Osteocyte (in vitro differentiated cells): ENCODE measurements at regions not wholly inside any gene's neighbourhood (a gene's known extent, or its start where the extent isn't known, plus 50 kb on each side); places are given as distances from the start of the nearest gene placed in this dataset.

Experiments
- DNase-seq: peaks from one replicate; pipeline ENCODE4 v3.0.0; 2021; ENCODE audit warnings: mixed read lengths; ENCODE audit not compliant: unreplicated experiment; ENCODE audit errors: extremely low spot score
- H3K27ac Mint-ChIP-seq: one replicate; pipeline ENCODE4 v1.8.0; 2021; ENCODE audit warnings: mild to moderate bottlenecking, mixed read lengths; ENCODE audit not compliant: unreplicated experiment
- H3K27me3 Mint-ChIP-seq: one replicate; pipeline ENCODE4 v1.8.0; 2021; ENCODE audit warnings: mixed read lengths; ENCODE audit not compliant: unreplicated experiment
- H3K36me3 Mint-ChIP-seq: one replicate; pipeline ENCODE4 v1.8.0; 2021; ENCODE audit warnings: mixed read lengths; ENCODE audit not compliant: unreplicated experiment
- H3K4me1 Mint-ChIP-seq: one replicate; pipeline ENCODE4 v1.8.0; 2021; ENCODE audit warnings: mixed read lengths; ENCODE audit not compliant: unreplicated experiment
- H3K4me3 Mint-ChIP-seq: one replicate; pipeline ENCODE4 v1.8.0; 2021; ENCODE audit warnings: mild to moderate bottlenecking, moderate library complexity, mixed read lengths; ENCODE audit not compliant: unreplicated experiment
- H3K9me3 Mint-ChIP-seq: one replicate; pipeline ENCODE4 v1.8.0; 2021; ENCODE audit warnings: mixed read lengths; ENCODE audit not compliant: unreplicated experiment
- CTCF ChIP-seq: fragments of 200-600 bp; sonication (generic); IDR thresholded peaks from 2 replicates; pipeline ENCODE4 v1.5.0; 2021; ENCODE audit warnings: antibody characterized with exemption, mild to moderate bottlenecking, moderate library complexity

GRCh38 chr1:220991959-220992704 lies 112.9 kb downstream of the HLX start:
- Mint-ChIP-seq H3K27ac (no peak overlapping the region), H3K36me3 (no peaks in the 10 kb centered on the region), H3K4me1 (no peaks in the 10 kb centered on the region), H3K4me3 (no peak overlapping the region), H3K27me3 (peaks cover 34% of the 10 kb centered on the region), H3K9me3 (peaks cover 4% of the 10 kb centered on the region)
- TF ChIP-seq CTCF: no peak
- DNase-seq: no peak

GRCh38 chr1:220992705-220993052 lies 113.4 kb downstream of the HLX start:
- no peak for TF ChIP-seq CTCF
- no peak for DNase-seq
- Mint-ChIP-seq H3K27me3 (peaks cover 33% of the 10 kb centered on the region), H3K36me3 (no peaks in the 10 kb centered on the region), H3K4me3 (no peak overlapping the region), H3K4me1 (no peaks in the 10 kb centered on the region), H3K27ac (no peak overlapping the region), H3K9me3 (peaks cover 7% of the 10 kb centered on the region)

- DNase-seq: no peak
- H3K36me3 Mint-ChIP-seq: no peaks in the 10 kb centered on the region
- TF ChIP-seq CTCF: no peak
- no peak overlapping the region for H3K27ac Mint-ChIP-seq
- no peaks in the 10 kb centered on the region for H3K4me1 Mint-ChIP-seq
- no peak overlapping the region for H3K4me3 Mint-ChIP-seq
- H3K27me3 Mint-ChIP-seq: peaks cover 16% of the 10 kb centered on the region
- peaks cover 7% of the 10 kb centered on the region for H3K9me3 Mint-ChIP-seq
Observed at GRCh38 chr1:220994671-220995070, 115.4 kb downstream of the HLX start.

- Mint-ChIP-seq H3K4me1 (no peaks in the 10 kb centered on the region), H3K4me3 (no peak overlapping the region), H3K27ac (no peak overlapping the region), H3K27me3 (peaks cover 5% of the 10 kb centered on the region), H3K36me3 (no peaks in the 10 kb centered on the region), H3K9me3 (peaks cover 7% of the 10 kb centered on the region)
- no peak for DNase-seq
- TF ChIP-seq CTCF: no peak
Observed at GRCh38 chr1:220997791-220998190, 118.5 kb downstream of the HLX start.

GRCh38 chr1:220999872-221000863 lies 120.9 kb downstream of the HLX start:
- H3K36me3 Mint-ChIP-seq: no peaks in the 10 kb centered on the region
- no peak overlapping the region for H3K27ac Mint-ChIP-seq
- no peak for TF ChIP-seq CTCF
- no peaks in the 10 kb centered on the region for H3K4me1 Mint-ChIP-seq
- H3K9me3 Mint-ChIP-seq: peaks cover 7% of the 10 kb centered on the region
- H3K27me3 Mint-ChIP-seq: no peaks in the 10 kb centered on the region
- DNase-seq: no peak
- no peak overlapping the region for H3K4me3 Mint-ChIP-seq
